DND-41 (cell line): ENCODE measurements at regions not wholly inside any gene's neighbourhood (a gene's known extent, or its start where the extent isn't known, plus 50 kb on each side); places are given as distances from the start of the nearest gene placed in this dataset.

ENCODE experiments used
- ATAC-seq: fragments of 200-7000 bp; cut with Tn5 transposase; 3 replicates; pipeline ENCODE4 v1.9.1; 2021; ENCODE audit warnings: low read depth; ENCODE audit not compliant: insufficient read depth
- DNase-seq: peaks from one replicate; pipeline ENCODE4 v3.0.0-alpha.2; 2020
- H2AFZ ChIP-seq: 2 replicates; pipeline ENCODE4 v1.6.0; 2012; ENCODE audit warnings: low read depth, low read length
- H3K27ac ChIP-seq: 2 replicates; pipeline ENCODE4 v1.5.1; 2012; ENCODE audit warnings: low read length, inconsistent platforms
- H3K27me3 ChIP-seq: fragments of 200-600 bp; sonication (generic); 2 replicates; pipeline ENCODE4 v1.6.0; 2012; ENCODE audit warnings: low read length, mild to moderate bottlenecking, inconsistent platforms; ENCODE audit not compliant: insufficient read depth, poor library complexity
- H3K36me3 ChIP-seq: 2 replicates; pipeline ENCODE4 v1.5.1; 2012; ENCODE audit warnings: low read length, inconsistent platforms; ENCODE audit not compliant: insufficient read depth
- H3K4me1 ChIP-seq: 2 replicates; pipeline ENCODE4 v1.5.1; 2012; ENCODE audit warnings: mild to moderate bottlenecking, low read length; ENCODE audit not compliant: insufficient read depth
- H3K4me2 ChIP-seq: 2 replicates; pipeline ENCODE4 v1.6.0; 2012; ENCODE audit warnings: mild to moderate bottlenecking, moderate library complexity, low read length, inconsistent platforms; ENCODE audit not compliant: insufficient read depth
- H3K4me3 ChIP-seq, 2 experiments: fragments of 200-600 bp in 1 of 2; shearing (Covaris generic) in 1 of 2; 2 replicates each; pipeline ENCODE4 v1.5.1; 2012 to 2016; ENCODE audit warnings: inconsistent platforms in 2 of 2, low read length in 2 of 2, mild to moderate bottlenecking in 2 of 2, low read depth in 1 of 2, moderate library complexity in 1 of 2
- H3K79me2 ChIP-seq: 2 replicates; pipeline ENCODE4 v1.6.0; 2012; ENCODE audit warnings: low read length, inconsistent platforms; ENCODE audit not compliant: insufficient read depth
- H3K9ac ChIP-seq: 2 replicates; pipeline ENCODE4 v1.6.0; 2012; ENCODE audit warnings: low read depth, mild to moderate bottlenecking, inconsistent platforms, low read length, moderate library complexity
- H3K9me3 ChIP-seq: 2 replicates; pipeline ENCODE4 v1.5.1; 2012; ENCODE audit warnings: low read length, moderate library complexity, mild to moderate bottlenecking, inconsistent platforms; ENCODE audit not compliant: insufficient read depth, severe bottlenecking
- H4K20me1 ChIP-seq: 2 replicates; pipeline ENCODE4 v1.6.0; 2012; ENCODE audit warnings: low read length; ENCODE audit not compliant: insufficient read depth
- EZH2 ChIP-seq: IDR thresholded peaks from 3 replicates; pipeline ENCODE4 v1.6.1; 2012; ENCODE audit warnings: borderline replicate concordance, low read depth, mild to moderate bottlenecking, moderate library complexity, low read length, inconsistent platforms; ENCODE audit not compliant: severe bottlenecking
- TF ChIP-seq, protein P1 (sequence below): IDR thresholded peaks from 2 replicates; pipeline ENCODE4 v1.5.1; 2012; ENCODE audit warnings: borderline replicate concordance, low read length, moderate library complexity, mild to moderate bottlenecking; ENCODE audit not compliant: poor library complexity, severe bottlenecking; ENCODE audit errors: extremely low read depth

DNA sequence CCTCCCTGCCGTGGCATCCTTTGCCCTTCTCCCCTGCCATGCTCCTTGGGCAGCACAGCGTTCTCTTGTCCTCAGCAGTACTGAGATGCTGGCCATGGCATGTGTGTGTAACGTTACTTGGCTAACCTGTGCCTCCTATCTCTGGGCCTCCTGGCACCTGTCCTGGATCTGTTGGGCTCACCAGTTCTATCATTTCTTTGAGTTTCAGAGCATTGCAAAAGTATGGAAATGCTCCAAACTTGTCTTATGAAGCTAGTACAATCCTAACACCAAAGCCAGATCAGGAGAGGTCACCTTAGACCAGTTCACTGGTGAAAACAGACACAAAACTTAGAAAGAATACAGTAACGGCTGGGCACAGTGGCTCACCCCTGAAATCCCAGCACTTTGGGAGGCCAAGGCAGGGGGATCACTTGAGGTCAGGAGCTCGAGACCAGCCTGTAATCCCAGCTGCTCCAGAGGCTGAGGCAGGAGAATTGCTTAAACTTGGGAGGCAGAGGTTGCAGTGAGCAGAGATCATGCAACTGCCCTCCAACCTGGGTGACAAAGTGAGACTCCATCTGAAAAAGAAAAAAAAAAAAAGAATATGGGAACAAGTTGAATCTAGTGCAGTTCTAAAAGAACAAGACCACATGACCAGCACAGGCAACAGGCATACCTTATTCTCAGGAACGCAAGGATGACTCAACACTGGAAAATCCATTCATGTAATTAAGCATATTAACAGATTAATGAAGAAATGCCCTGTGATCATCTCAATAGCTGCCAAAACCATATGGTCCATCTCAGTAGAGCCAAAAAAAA is 62.4 kb upstream of the TRPM1 start:
- TF ChIP-seq EZH2, result no peak
- TF ChIP-seq, protein P1, sequence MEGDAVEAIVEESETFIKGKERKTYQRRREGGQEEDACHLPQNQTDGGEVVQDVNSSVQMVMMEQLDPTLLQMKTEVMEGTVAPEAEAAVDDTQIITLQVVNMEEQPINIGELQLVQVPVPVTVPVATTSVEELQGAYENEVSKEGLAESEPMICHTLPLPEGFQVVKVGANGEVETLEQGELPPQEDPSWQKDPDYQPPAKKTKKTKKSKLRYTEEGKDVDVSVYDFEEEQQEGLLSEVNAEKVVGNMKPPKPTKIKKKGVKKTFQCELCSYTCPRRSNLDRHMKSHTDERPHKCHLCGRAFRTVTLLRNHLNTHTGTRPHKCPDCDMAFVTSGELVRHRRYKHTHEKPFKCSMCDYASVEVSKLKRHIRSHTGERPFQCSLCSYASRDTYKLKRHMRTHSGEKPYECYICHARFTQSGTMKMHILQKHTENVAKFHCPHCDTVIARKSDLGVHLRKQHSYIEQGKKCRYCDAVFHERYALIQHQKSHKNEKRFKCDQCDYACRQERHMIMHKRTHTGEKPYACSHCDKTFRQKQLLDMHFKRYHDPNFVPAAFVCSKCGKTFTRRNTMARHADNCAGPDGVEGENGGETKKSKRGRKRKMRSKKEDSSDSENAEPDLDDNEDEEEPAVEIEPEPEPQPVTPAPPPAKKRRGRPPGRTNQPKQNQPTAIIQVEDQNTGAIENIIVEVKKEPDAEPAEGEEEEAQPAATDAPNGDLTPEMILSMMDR, result no peak
- H3K79me2 ChIP-seq, result no peaks in the 10 kb centered on the region
- no peak overlapping the region for H3K4me2 ChIP-seq
- H2AFZ ChIP-seq, result no peak overlapping the region
- no peaks in the 10 kb centered on the region for H3K27me3 ChIP-seq
- H3K36me3 ChIP-seq, result no peaks in the 10 kb centered on the region
- no peaks in the 10 kb centered on the region for H3K4me1 ChIP-seq
- H3K27ac ChIP-seq, result no peak overlapping the region
- no peak overlapping the region for H3K9ac ChIP-seq
- no peaks in the 10 kb centered on the region for H3K9me3 ChIP-seq
- H4K20me1 ChIP-seq, result no peaks in the 10 kb centered on the region
- ATAC-seq (no peak), DNase-seq (no peak)
- H3K4me3 ChIP-seq, result no peak overlapping the region

DNA sequence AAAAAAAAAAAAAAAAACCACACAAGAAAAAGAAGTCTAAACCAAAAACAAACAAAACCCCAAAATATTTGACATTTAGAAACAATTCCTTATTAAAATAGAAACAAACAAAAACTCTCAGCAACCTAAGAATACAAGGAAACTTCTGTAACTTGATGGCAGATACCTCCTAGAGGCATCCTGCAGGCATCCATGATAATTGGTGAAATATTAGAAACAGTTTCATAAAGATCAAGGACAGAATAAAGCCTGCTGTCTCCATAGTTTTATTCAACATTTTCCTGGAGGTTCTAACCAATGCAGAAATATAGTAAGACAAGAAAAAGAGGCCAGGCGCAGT is 63.0 kb upstream of the TRPM1 start:
- H2AFZ ChIP-seq, result no peak overlapping the region
- H3K9me3 ChIP-seq, result no peaks in the 10 kb centered on the region
- no peaks in the 10 kb centered on the region for H3K4me1 ChIP-seq
- H4K20me1 ChIP-seq, result no peaks in the 10 kb centered on the region
- no peak for TF ChIP-seq EZH2
- TF ChIP-seq, protein P1, result no peak
- no peaks in the 10 kb centered on the region for H3K79me2 ChIP-seq
- no peak overlapping the region for H3K4me2 ChIP-seq
- H3K9ac ChIP-seq, result no peak overlapping the region
- no peaks in the 10 kb centered on the region for H3K27me3 ChIP-seq
- DNase-seq (no peak), ATAC-seq (no peak)
- H3K36me3 ChIP-seq, result no peaks in the 10 kb centered on the region
- H3K27ac ChIP-seq, result no peak overlapping the region
- no peak overlapping the region for H3K4me3 ChIP-seq

- H4K20me1 ChIP-seq, result no peaks in the 10 kb centered on the region
- H3K4me3 ChIP-seq, result no peak overlapping the region
- no peak for TF ChIP-seq EZH2
- TF ChIP-seq, protein P1, result no peak
- no peaks in the 10 kb centered on the region for H3K79me2 ChIP-seq
- no peak overlapping the region for H2AFZ ChIP-seq
- H3K36me3 ChIP-seq, result no peaks in the 10 kb centered on the region
- H3K4me1 ChIP-seq, result no peaks in the 10 kb centered on the region
- H3K9ac ChIP-seq, result no peak overlapping the region
- DNase-seq, result no peak
- H3K27ac ChIP-seq, result no peak overlapping the region
- ATAC-seq, result no peak
- no peaks in the 10 kb centered on the region for H3K9me3 ChIP-seq
- H3K4me2 ChIP-seq, result no peak overlapping the region
- no peaks in the 10 kb centered on the region for H3K27me3 ChIP-seq
Measured at GRCh38 chr15:31169558-31169957, 68.0 kb upstream of the TRPM1 start.
